LNCAP (cell line): ENCODE measurements at regions not wholly inside any gene's neighbourhood (a gene's known extent, or its start where the extent isn't known, plus 50 kb on each side); places are given as distances from the start of the nearest gene placed in this dataset.

ENCODE experiments used
- CTCF ChIP-seq: fragments of 450-650 bp; IDR thresholded peaks from 2 replicates; pipeline ENCODE4 v1.5.1; 2017; ENCODE audit warnings: mild to moderate bottlenecking

- no peak for TF ChIP-seq CTCF
These were observed 361.8 kb downstream of the GATA3 start for GRCh38 chr10:8416192-8416701.

DNA sequence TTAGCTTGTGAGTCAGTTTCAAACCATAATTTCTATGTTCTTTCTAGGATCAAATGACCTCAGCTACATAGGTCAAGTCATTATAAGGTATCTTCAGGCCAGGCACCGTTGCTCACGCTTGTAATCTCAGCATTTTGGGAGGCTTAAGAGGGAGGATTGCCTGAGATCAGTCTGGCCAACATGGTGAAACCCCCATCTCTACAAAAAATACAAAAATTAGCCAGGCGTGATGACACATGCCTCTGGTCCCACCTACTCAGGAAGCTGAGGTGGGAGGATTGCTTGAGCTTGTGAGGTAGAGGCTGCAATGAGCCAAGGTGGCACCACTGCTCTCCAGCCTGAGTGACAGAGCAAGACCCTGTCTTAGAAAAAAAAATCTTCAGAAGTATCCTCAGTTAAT lies 362.3 kb downstream of the GATA3 start:
- no peak for TF ChIP-seq CTCF

- no peak for TF ChIP-seq CTCF
These were observed 363.1 kb downstream of the GATA3 start for GRCh38 chr10:8417631-8418030.

- TF ChIP-seq CTCF: no peak
These were observed 364.1 kb downstream of the GATA3 start for GRCh38 chr10:8418631-8419030.

GRCh38 chr10:8420182-8420581 lies 365.7 kb downstream of the GATA3 start:
- TF ChIP-seq CTCF: no peak

DNA sequence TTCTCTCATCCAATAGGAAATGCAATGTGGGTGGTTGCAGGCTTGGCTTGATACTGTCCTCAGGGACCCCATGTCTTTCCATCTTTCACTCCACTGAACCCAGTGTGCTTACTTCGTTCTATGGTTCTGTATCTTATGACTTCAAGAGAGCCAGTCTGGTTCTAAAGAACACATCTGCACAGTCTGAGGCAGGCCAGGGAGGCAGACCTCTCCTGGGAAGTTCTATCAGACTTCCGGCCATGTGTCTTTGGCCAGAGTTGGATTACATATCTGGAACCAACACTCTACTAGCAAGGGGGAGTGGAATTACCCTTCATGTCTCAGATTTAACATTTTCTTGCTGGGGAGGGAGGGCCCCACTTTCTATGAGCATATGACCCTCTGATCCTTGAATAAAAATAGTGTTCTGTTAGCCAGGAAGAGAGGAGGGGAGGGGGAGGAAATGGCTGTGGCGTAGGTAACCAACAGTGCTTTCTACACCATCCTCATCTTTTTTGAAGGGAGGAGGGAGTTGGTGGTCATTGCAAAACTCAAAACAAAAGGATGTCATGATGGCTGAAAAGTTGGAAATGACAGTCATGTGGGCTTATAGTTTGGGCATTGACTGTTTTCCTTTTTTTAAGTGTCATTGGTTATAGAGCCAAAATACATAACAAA lies 370.2 kb downstream of the GATA3 start:
- no peak for TF ChIP-seq CTCF

DNA sequence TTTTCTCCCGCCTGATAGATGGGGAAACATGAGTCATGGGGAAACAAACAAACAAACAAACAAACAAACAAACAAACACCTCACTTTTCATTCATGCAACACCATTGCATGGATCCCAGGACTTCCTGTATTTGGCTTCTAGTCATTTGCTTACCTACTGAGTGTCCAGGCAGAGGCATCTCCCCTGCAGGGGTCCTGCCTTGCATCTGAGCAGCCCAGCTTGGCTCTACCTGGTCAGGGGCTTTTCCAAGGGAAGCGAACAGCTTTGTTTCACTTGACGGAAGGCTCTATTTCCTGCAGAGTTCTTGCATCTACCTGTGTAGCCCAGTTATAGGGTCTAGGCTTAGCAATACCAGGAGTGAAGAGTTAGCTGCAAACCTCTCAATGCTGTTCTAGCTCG lies 374.2 kb downstream of the GATA3 start:
- TF ChIP-seq CTCF: no peak

DNA sequence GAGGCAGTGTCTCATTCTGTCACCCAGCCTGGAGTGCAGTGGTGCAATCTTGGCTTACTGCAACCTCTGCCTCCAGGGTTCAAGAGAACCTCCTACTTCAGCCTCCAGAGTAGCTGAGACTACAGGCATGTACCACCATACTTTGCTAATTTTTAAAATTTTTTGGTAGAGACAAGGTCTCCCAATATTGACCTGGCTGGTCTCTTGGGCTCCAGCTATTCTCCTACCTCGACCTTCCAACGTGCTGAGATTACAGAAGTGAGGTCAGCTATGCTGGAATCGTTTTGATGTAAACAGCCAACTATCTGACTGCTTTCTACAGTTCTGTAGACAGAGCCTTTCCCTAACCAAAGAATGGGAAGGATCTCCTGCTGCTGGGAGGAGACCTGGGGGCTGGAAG lies 375.8 kb downstream of the GATA3 start:
- TF ChIP-seq CTCF: no peak
